SK-N-MC (cell line): ENCODE measurements at regions not wholly inside any gene's neighbourhood (a gene's known extent, or its start where the extent isn't known, plus 50 kb on each side); places are given as distances from the start of the nearest gene placed in this dataset.

Experiments used
- EZH2 ChIP-seq: fragments of 200-600 bp; sonication (generic); IDR thresholded peaks from one replicate; pipeline ENCODE4 v1.6.1; 2017; ENCODE audit warnings: antibody characterized with exemption
- FOXP2 ChIP-seq: optimal IDR thresholded peaks from 2 replicates; pipeline ENCODE3; 2011; ENCODE audit warnings: mild to moderate bottlenecking, moderate library complexity; ENCODE audit not compliant: insufficient read depth; ENCODE audit errors: extremely low read length, control extremely low read depth
- POLR2AphosphoS5 ChIP-seq: IDR thresholded peaks from 2 replicates; pipeline ENCODE4 v1.6.1; 2012; ENCODE audit warnings: mild to moderate bottlenecking, low read depth, low read length, borderline replicate concordance

- no peak for TF ChIP-seq POLR2AphosphoS5
- TF ChIP-seq EZH2 = no peak
- TF ChIP-seq FOXP2 = no peak
Measured at GRCh38 chr4:24006269-24006668, 116.4 kb upstream of the PPARGC1A start.
